ENCODE measurements at regions not wholly inside any gene's neighbourhood (a gene's known extent, or its start where the extent isn't known, plus 50 kb on each side); places are given as distances from the start of the nearest gene placed in this dataset.

DNA sequence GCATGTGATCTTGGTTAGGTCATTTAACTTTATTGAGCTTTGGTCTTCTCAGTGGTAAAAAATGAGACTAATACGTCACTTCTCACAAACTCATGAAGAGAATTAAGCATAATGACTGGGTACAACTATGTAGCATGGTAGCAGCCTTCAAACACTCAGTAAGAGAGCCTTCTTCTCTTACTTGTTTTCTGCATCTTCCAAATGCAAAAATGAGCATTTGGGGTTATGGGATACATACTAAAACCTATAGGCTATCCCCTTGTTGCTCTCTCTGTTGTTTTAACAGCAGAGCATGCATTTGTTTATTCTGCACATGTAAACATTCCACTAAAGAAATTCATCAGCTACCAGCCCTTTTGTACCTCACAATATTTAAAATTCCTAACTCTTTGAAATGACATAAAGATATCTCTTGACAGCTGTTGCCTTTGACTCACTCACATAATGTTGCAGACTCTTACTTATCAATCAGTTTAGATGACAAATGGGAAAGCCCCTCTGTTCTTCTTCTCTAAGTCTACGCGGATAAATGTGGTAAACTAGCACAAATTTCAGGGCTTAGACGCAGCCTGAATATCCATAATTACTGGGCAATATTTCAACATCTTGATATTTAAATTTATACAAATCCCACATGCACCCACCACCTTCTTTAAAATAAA, 327.3 kb upstream of the SATB1 start:
- TF ChIP-seq, protein P1, sequence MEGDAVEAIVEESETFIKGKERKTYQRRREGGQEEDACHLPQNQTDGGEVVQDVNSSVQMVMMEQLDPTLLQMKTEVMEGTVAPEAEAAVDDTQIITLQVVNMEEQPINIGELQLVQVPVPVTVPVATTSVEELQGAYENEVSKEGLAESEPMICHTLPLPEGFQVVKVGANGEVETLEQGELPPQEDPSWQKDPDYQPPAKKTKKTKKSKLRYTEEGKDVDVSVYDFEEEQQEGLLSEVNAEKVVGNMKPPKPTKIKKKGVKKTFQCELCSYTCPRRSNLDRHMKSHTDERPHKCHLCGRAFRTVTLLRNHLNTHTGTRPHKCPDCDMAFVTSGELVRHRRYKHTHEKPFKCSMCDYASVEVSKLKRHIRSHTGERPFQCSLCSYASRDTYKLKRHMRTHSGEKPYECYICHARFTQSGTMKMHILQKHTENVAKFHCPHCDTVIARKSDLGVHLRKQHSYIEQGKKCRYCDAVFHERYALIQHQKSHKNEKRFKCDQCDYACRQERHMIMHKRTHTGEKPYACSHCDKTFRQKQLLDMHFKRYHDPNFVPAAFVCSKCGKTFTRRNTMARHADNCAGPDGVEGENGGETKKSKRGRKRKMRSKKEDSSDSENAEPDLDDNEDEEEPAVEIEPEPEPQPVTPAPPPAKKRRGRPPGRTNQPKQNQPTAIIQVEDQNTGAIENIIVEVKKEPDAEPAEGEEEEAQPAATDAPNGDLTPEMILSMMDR (IDR thresholded peaks at IDR 0.05), result no peak
- TF ChIP-seq POLR2AphosphoS5 (IDR thresholded peaks at IDR 0.05; ENCODE audit: insufficient read depth in 1 of 2, low read depth in 1 of 2), result no peak
- TF ChIP-seq POLR2A (IDR thresholded peaks at IDR 0.05), result no peak

All from vagina (tissue), 2 donors.